HG02852 (cell line): ENCODE measurements at regions not wholly inside any gene's neighbourhood (a gene's known extent, or its start where the extent isn't known, plus 50 kb on each side); places are given as distances from the start of the nearest gene placed in this dataset.
"Not testable (repeated sequence)": the region's sequence is repeated elsewhere in the genome, so short reads cannot be mapped to it uniquely, and the experiment has no call there.

Source experiments
- ATAC-seq: cut with Tn5 transposase; IDR thresholded peaks from one replicate; pipeline ENCODE4 v1.9.1; 2021; ENCODE audit warnings: mild to moderate bottlenecking, moderate library complexity; ENCODE audit not compliant: unreplicated experiment

- no peak for ATAC-seq
These were observed 69.5 kb downstream of the TPRA1 start for GRCh38 chr3:127520993-127521392.

- ATAC-seq: no peak
These were observed 72.0 kb downstream of the TPRA1 start for GRCh38 chr3:127518456-127519081.

GRCh38 chr3:127512256-127512655 lies 78.3 kb downstream of the TPRA1 start:
- ATAC-seq: no peak

- no peak for ATAC-seq
These were observed 89.4 kb downstream of the TPRA1 start for GRCh38 chr3:127501177-127501576.

- no peak for ATAC-seq
These were observed 92.9 kb downstream of the TPRA1 start for GRCh38 chr3:127497676-127498075.

GRCh38 chr3:127497166-127497565 lies 93.4 kb downstream of the TPRA1 start:
- no peak for ATAC-seq

- no peak for ATAC-seq
These were observed 94.5 kb downstream of the TPRA1 start for GRCh38 chr3:127495821-127496655.

- no peak for ATAC-seq
These were observed 96.4 kb downstream of the TPRA1 start for GRCh38 chr3:127493924-127494646.

GRCh38 chr3:127492426-127492825 lies 98.1 kb downstream of the TPRA1 start:
- ATAC-seq: no peak

- no peak for ATAC-seq
These were observed 98.6 kb downstream of the TPRA1 start for GRCh38 chr3:127491909-127492308.

- ATAC-seq: no peak
These were observed 99.2 kb downstream of the TPRA1 start for GRCh38 chr3:127491323-127491722.

- ATAC-seq: not testable (repeated sequence)
These were observed 99.6 kb downstream of the TPRA1 start for GRCh38 chr3:127491024-127491305.

GRCh38 chr3:127490271-127491023 lies 100.1 kb downstream of the TPRA1 start:
- no peak for ATAC-seq

GRCh38 chr3:127489357-127489756 lies 101.2 kb downstream of the TPRA1 start:
- ATAC-seq: no peak

GRCh38 chr3:127488740-127489139 lies 101.8 kb downstream of the TPRA1 start:
- no peak for ATAC-seq

- no peak for ATAC-seq
These were observed 102.3 kb downstream of the TPRA1 start for GRCh38 chr3:127488141-127488672.

- ATAC-seq: no peak
These were observed 103.3 kb downstream of the TPRA1 start for GRCh38 chr3:127487196-127487595.

- no peak for ATAC-seq
These were observed 104.1 kb downstream of the TPRA1 start for GRCh38 chr3:127486321-127486944.

- ATAC-seq: no peak
These were observed 105.0 kb downstream of the TPRA1 start for GRCh38 chr3:127485396-127486170.
